Small intestine (tissue), 7 donors: ENCODE measurements at regions not wholly inside any gene's neighbourhood (a gene's known extent, or its start where the extent isn't known, plus 50 kb on each side); places are given as distances from the start of the nearest gene placed in this dataset.

Experiments used
- DNase-seq, 2 donors: peaks; one replicate each; pipeline versions ENCODE4 v3.0.0 to v3.0.0-alpha.2; 2013
- FAIRE-seq: peaks from 2 replicates; lab custom pipeline; 2012; peaks lifted over from hg19 to GRCh38; lab: Jason Lieb, UNC
- H3K27ac ChIP-seq, 3 donors: one replicate each; pipeline ENCODE4 v1.5.1; 2013; ENCODE audit warnings: low read length in 2 of 3, mild to moderate bottlenecking in 2 of 3, control low read depth in 1 of 3, inconsistent platforms in 1 of 3, low read depth in 1 of 3, moderate library complexity in 1 of 3
- H3K27me3 ChIP-seq, 3 donors: one replicate each; pipeline ENCODE4 v1.6.1; 2013; ENCODE audit warnings: low read length in 3 of 3, inconsistent platforms in 1 of 3; ENCODE audit not compliant: control insufficient read depth in 3 of 3, insufficient read depth in 3 of 3
- H3K36me3 ChIP-seq, 3 donors: one replicate each; pipeline ENCODE4 v1.6.1; 2013; ENCODE audit warnings: low read length in 3 of 3, inconsistent platforms in 1 of 3, low read depth in 1 of 3, mild to moderate bottlenecking in 1 of 3, moderate library complexity in 1 of 3; ENCODE audit not compliant: control insufficient read depth in 3 of 3, insufficient read depth in 2 of 3
- H3K4me1 ChIP-seq, 3 donors: one replicate each; pipeline ENCODE4 v1.6.1; 2013; ENCODE audit warnings: low read length in 2 of 3, inconsistent platforms in 1 of 3, low read depth in 1 of 3, mild to moderate bottlenecking in 1 of 3, moderate library complexity in 1 of 3; ENCODE audit not compliant: control insufficient read depth in 3 of 3, insufficient read depth in 2 of 3
- H3K4me3 ChIP-seq, 3 donors: one replicate each; pipeline ENCODE4 v1.5.1; 2013; ENCODE audit warnings: low read length in 3 of 3, control low read depth in 1 of 3, inconsistent platforms in 1 of 3, low read depth in 1 of 3, mild to moderate bottlenecking in 1 of 3, moderate library complexity in 1 of 3
- H3K9me3 ChIP-seq, 2 donors: one replicate each; pipeline ENCODE4 v1.6.1; 2013; ENCODE audit warnings: low read depth in 1 of 2, low read length in 1 of 2; ENCODE audit not compliant: control insufficient read depth in 2 of 2, insufficient read depth in 1 of 2
- WGBS, 3 donors: extraction: QIAGEN DNeasy Blood & Tissue Kit; methylation state at CpG; one replicate each; pipeline ENCODE4 v1.1.7; 2013; 5-methylcytosine and 5-hydroxymethylcytosine counted together
- donor health status: healthy with polysubstance abuse.
- donor health status: control.
- donor health status: control.
- donor health status: Bipolar disorder and iron deficiency.
- donor health status: healthy.

- no peak overlapping the region for H3K27ac ChIP-seq
- FAIRE-seq (peak; percentile 41), DNase-seq (peak; percentile 45 to 53)
- H3K36me3 ChIP-seq: no peaks in the 10 kb centered on the region
- H3K4me1 ChIP-seq: no peaks in the 10 kb centered on the region
- WGBS, 3 donors: 12 to 22% (median 14%) methylated on average over 4 of the region's 4 CpGs
- no peaks in the 10 kb centered on the region for H3K27me3 ChIP-seq
- no peak overlapping the region for H3K4me3 ChIP-seq
- H3K9me3 ChIP-seq: no peaks in the 10 kb centered on the region
These were observed 130.1 kb upstream of the TECRL start for GRCh38 chr4:64539234-64539849.

- DNase-seq: no peak
- Histone ChIP-seq H3K4me3 (no peak overlapping the region), H3K27me3 (no peaks in the 10 kb centered on the region), H3K9me3 (no peaks in the 10 kb centered on the region), H3K4me1 (no peaks in the 10 kb centered on the region), H3K36me3 (no peaks in the 10 kb centered on the region), H3K27ac (no peak overlapping the region)
- WGBS, 3 donors: 63 to 76% (median 64%) methylated on average over 8 of the region's 8 CpGs
- no peak for FAIRE-seq
These were observed 129.0 kb upstream of the TECRL start for GRCh38 chr4:64538219-64538618.

DNA sequence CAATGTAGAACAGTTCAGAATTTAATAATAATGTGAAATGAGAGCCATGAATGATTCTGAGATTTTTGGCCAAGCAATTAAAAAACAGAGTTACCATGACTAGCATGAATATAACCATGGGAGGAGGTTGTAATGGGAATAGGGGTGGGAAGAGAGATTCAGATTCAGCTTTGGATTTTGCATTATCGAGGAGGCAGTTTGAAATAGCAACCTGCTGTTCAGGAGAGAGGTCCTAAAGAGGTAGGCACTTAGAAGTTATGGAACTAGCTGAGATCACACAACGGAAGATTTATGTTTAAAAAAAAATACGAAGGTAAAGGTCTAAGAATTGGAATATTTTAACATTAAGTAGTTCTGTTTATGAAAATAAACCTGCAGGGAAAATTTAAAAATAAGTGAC, 124.4 kb upstream of the TECRL start:
- no peaks in the 10 kb centered on the region for H3K27me3 ChIP-seq
- H3K36me3 ChIP-seq: no peaks in the 10 kb centered on the region
- H3K27ac ChIP-seq: no peak overlapping the region
- FAIRE-seq (no peak), DNase-seq (no peak)
- H3K4me3 ChIP-seq: no peak overlapping the region
- H3K4me1 ChIP-seq: no peaks in the 10 kb centered on the region
- 77 to 85% (median 79%) methylated on average over 3 of the region's 3 CpGs for whole genome bisulfite sequencing, 3 donors
- H3K9me3 ChIP-seq: no peaks in the 10 kb centered on the region

- H3K4me3 ChIP-seq: no peak overlapping the region
- H3K9me3 ChIP-seq: no peaks in the 10 kb centered on the region
- no peaks in the 10 kb centered on the region for H3K27me3 ChIP-seq
- FAIRE-seq (no peak), DNase-seq (no peak)
- no peaks in the 10 kb centered on the region for H3K36me3 ChIP-seq
- H3K4me1 ChIP-seq: no peaks in the 10 kb centered on the region
- H3K27ac ChIP-seq: no peak overlapping the region
- whole genome bisulfite sequencing, 3 donors: 45 to 53% (median 48%) methylated on average over 2 of the region's 2 CpGs
These were observed 123.9 kb upstream of the TECRL start for GRCh38 chr4:64533159-64533558.

DNA sequence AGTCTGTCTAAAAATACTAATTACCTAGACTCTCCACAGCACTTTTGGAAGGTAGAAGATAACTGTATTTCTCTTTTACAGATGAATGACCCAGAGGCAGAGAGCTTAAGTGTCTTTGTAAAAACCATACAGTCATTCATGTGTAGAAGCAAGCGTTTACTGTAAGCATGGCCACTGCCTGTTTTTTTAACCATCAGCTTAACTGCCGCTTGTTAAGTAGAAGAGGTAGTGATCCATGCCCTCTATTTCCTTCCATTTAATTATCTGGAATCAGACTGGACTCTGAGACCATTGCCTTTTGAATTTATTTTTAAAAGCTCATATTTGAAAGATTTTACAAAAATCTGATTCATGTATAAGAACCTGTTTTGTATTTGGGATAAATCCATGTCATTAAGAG, 111.2 kb upstream of the TECRL start:
- Histone ChIP-seq H3K27ac (no peak overlapping the region), H3K4me3 (no peak overlapping the region), H3K27me3 (no peaks in the 10 kb centered on the region), H3K36me3 (no peaks in the 10 kb centered on the region), H3K4me1 (no peaks in the 10 kb centered on the region), H3K9me3 (no peaks in the 10 kb centered on the region)
- FAIRE-seq (no peak), DNase-seq (no peak)
- WGBS, 3 donors: 75 to 83% (median 77%) methylated on average over 2 of the region's 2 CpGs

DNA sequence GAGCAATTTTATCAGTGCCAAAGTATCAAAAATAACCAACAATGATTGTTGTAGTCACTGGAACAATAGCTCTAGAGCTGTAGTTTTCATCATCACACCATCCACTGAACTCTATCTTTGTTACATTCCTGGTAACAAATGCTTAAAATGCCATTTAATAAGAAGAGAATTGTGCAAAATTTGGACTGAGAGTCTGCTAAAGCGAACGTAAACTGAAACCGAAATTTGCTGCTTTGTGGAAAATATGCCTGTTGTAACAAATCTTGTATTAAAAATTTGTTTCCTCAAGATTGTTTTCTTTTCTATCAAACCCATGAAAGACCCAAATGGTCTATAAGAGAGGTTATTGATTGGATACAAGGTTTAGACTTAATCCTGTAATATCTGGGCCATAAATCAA, 109.3 kb upstream of the TECRL start:
- no peaks in the 10 kb centered on the region for H3K27me3 ChIP-seq
- no peaks in the 10 kb centered on the region for H3K4me1 ChIP-seq
- H3K36me3 ChIP-seq: no peaks in the 10 kb centered on the region
- no peaks in the 10 kb centered on the region for H3K9me3 ChIP-seq
- FAIRE-seq (no peak), DNase-seq (no peak)
- 87 to 94% (median 90%) methylated on average over 3 of the region's 3 CpGs for WGBS, 3 donors
- no peak overlapping the region for H3K27ac ChIP-seq
- H3K4me3 ChIP-seq: no peak overlapping the region

- Histone ChIP-seq H3K9me3 (no peaks in the 10 kb centered on the region), H3K27me3 (no peaks in the 10 kb centered on the region), H3K4me1 (no peaks in the 10 kb centered on the region), H3K36me3 (no peaks in the 10 kb centered on the region), H3K4me3 (no peak overlapping the region), H3K27ac (no peak overlapping the region)
- DNase-seq (no peak), FAIRE-seq (no peak)
- WGBS, 3 donors: 54 to 61% (median 57%) methylated on average over 1 of the region's 1 CpG
These were observed 106.9 kb upstream of the TECRL start for GRCh38 chr4:64516176-64516575.

DNA sequence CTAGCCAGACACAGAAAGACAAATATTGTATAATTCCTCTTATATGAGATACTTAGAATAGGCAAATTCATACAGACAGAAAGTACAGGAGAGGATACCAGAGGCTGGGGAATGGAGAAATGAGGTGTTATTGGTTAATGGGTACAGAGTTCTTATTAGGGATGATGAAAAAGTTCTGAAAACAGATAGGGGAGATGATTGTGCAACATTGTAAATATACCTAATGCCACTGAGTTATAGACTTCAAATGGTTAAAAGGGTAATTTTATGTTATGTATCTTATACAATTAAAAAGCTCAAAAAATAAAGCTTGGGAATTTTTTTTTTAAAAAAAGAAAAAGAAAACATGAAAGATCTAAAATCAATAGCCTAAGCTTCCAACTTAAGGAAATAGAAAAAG, 98.8 kb upstream of the TECRL start:
- Histone ChIP-seq H3K9me3 (no peaks in the 10 kb centered on the region), H3K4me1 (no peaks in the 10 kb centered on the region), H3K27me3 (no peaks in the 10 kb centered on the region), H3K4me3 (no peak overlapping the region), H3K27ac (no peak overlapping the region), H3K36me3 (no peaks in the 10 kb centered on the region)
- no peak for FAIRE-seq
- DNase-seq: no peak

- DNase-seq (no peak), FAIRE-seq (no peak)
- Histone ChIP-seq H3K4me3 (no peak overlapping the region), H3K9me3 (no peaks in the 10 kb centered on the region), H3K27me3 (no peaks in the 10 kb centered on the region), H3K36me3 (no peaks in the 10 kb centered on the region), H3K27ac (no peak overlapping the region), H3K4me1 (no peaks in the 10 kb centered on the region)
- WGBS, 3 donors: 42 to 45% (median 43%) methylated on average over 3 of the region's 3 CpGs
These were observed 94.9 kb upstream of the TECRL start for GRCh38 chr4:64503945-64504675.
